SU-DHL-6 (cell line): ENCODE measurements at regions not wholly inside any gene's neighbourhood (a gene's known extent, or its start where the extent isn't known, plus 50 kb on each side); places are given as distances from the start of the nearest gene placed in this dataset.

Experiments used
- EZH2phosphoT487 ChIP-seq: fragments of 200-600 bp; sonication (generic), shearing (Covaris generic); conservative IDR thresholded peaks from 2 replicates; pipeline ENCODE4 v1.6.1; 2018; ENCODE audit warnings: mild to moderate bottlenecking, antibody characterized with exemption, low read length, moderate library complexity, mixed read lengths
- TF ChIP-seq, protein P1 (sequence below): fragments of 200-600 bp; sonication (generic); IDR thresholded peaks from one replicate; pipeline ENCODE4 v1.5.1; 2017; ENCODE audit warnings: antibody characterized with exemption, mild to moderate bottlenecking, low read length, moderate library complexity; ENCODE audit not compliant: insufficient read depth, poor library complexity, severe bottlenecking

DNA sequence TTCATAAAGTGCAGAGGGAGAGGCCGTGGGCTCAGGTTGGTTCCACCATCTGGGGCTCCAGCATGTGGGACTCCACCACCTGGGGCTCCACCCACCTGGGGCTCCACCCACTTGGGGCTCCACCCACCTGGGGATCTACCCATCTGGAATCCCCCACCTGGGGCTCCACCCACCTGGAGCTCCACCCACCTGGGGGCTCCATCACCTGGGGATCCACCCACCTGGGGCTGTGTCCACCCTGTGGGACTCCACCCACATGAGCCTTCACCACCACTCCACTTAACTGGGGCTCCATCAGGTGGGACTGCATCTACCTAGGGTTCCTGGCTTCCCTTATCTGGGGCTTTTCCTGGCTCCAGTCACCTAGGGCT lies 226.0 kb upstream of the CDYL start:
- TF ChIP-seq, protein P1, sequence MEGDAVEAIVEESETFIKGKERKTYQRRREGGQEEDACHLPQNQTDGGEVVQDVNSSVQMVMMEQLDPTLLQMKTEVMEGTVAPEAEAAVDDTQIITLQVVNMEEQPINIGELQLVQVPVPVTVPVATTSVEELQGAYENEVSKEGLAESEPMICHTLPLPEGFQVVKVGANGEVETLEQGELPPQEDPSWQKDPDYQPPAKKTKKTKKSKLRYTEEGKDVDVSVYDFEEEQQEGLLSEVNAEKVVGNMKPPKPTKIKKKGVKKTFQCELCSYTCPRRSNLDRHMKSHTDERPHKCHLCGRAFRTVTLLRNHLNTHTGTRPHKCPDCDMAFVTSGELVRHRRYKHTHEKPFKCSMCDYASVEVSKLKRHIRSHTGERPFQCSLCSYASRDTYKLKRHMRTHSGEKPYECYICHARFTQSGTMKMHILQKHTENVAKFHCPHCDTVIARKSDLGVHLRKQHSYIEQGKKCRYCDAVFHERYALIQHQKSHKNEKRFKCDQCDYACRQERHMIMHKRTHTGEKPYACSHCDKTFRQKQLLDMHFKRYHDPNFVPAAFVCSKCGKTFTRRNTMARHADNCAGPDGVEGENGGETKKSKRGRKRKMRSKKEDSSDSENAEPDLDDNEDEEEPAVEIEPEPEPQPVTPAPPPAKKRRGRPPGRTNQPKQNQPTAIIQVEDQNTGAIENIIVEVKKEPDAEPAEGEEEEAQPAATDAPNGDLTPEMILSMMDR: no peak
- no peak for TF ChIP-seq EZH2phosphoT487
